ENCODE measurements at regions not wholly inside any gene's neighbourhood (a gene's known extent, or its start where the extent isn't known, plus 50 kb on each side); places are given as distances from the start of the nearest gene placed in this dataset.

GRCh38 chrX:46301903-46302302 is 243.3 kb downstream of the ZNF674 start:
- no peak for DNase-seq (ENCODE audit: low read depth in 2 of 2)

- DNase-seq (ENCODE audit: low read depth in 2 of 2), result no peak
These were observed 246.4 kb downstream of the ZNF674 start for GRCh38 chrX:46298821-46299220.

GRCh38 chrX:46295963-46296362 is 249.3 kb downstream of the ZNF674 start:
- DNase-seq (ENCODE audit: low read depth in 2 of 2), result no peak

GRCh38 chrX:46294234-46294633 is 251.0 kb downstream of the ZNF674 start:
- no peak for DNase-seq (ENCODE audit: low read depth in 2 of 2)

- peak in 1 of 2 experiments; percentile 32 for DNase-seq (ENCODE audit: low read depth in 2 of 2)
These were observed 265.3 kb downstream of the ZNF674 start for GRCh38 chrX:46279925-46280313.

- no peak for DNase-seq (ENCODE audit: low read depth in 2 of 2)
These were observed 265.9 kb downstream of the ZNF674 start for GRCh38 chrX:46279214-46279924.

GRCh38 chrX:46278572-46278971 is 266.6 kb downstream of the ZNF674 start:
- no peak for DNase-seq (ENCODE audit: low read depth in 2 of 2)

GRCh38 chrX:46268412-46268811 is 276.8 kb downstream of the ZNF674 start:
- DNase-seq (ENCODE audit: low read depth in 2 of 2), result no peak

- no peak for DNase-seq (ENCODE audit: low read depth in 2 of 2)
These were observed 281.7 kb downstream of the ZNF674 start for GRCh38 chrX:46263494-46263893.

GRCh38 chrX:46262304-46262703 is 282.9 kb downstream of the ZNF674 start:
- no peak for DNase-seq (ENCODE audit: low read depth in 2 of 2)

GRCh38 chrX:46260499-46260898 is 284.7 kb downstream of the ZNF674 start:
- no peak for DNase-seq (ENCODE audit: low read depth in 2 of 2)

GRCh38 chrX:46258356-46258755 is 286.9 kb downstream of the ZNF674 start:
- no peak for DNase-seq (ENCODE audit: low read depth in 2 of 2)

- no peak for DNase-seq (ENCODE audit: low read depth in 2 of 2)
These were observed 287.8 kb downstream of the ZNF674 start for GRCh38 chrX:46257451-46257879.

GRCh38 chrX:46256875-46257274 is 288.3 kb downstream of the ZNF674 start:
- no peak for DNase-seq (ENCODE audit: low read depth in 2 of 2)

- peak; percentile 44 to 46 for DNase-seq (ENCODE audit: low read depth in 2 of 2)
These were observed 290.2 kb downstream of the ZNF674 start for GRCh38 chrX:46255046-46255445.

GRCh38 chrX:46254641-46255040 is 290.6 kb downstream of the ZNF674 start:
- DNase-seq (ENCODE audit: low read depth in 2 of 2), result no peak

- DNase-seq (ENCODE audit: low read depth in 2 of 2), result no peak
These were observed 293.5 kb downstream of the ZNF674 start for GRCh38 chrX:46251755-46252154.

GRCh38 chrX:46250151-46250550 is 295.1 kb downstream of the ZNF674 start:
- DNase-seq (ENCODE audit: low read depth in 2 of 2), result no peak

GRCh38 chrX:46247456-46247855 is 297.8 kb downstream of the ZNF674 start:
- no peak for DNase-seq (ENCODE audit: low read depth in 2 of 2)

GRCh38 chrX:46244451-46244850 is 300.8 kb downstream of the ZNF674 start:
- no peak for DNase-seq (ENCODE audit: low read depth in 2 of 2)

GRCh38 chrX:46236411-46236810 is 308.8 kb downstream of the ZNF674 start:
- DNase-seq (ENCODE audit: low read depth in 2 of 2), result no peak

- DNase-seq (ENCODE audit: low read depth in 2 of 2), result no peak
These were observed 309.4 kb downstream of the ZNF674 start for GRCh38 chrX:46235778-46236177.

GRCh38 chrX:46234775-46235174 is 310.4 kb downstream of the ZNF674 start:
- DNase-seq (ENCODE audit: low read depth in 2 of 2), result no peak

- no peak for DNase-seq (ENCODE audit: low read depth in 2 of 2)
These were observed 316.8 kb downstream of the ZNF674 start for GRCh38 chrX:46228389-46228788.
